ENCODE measurements at regions not wholly inside any gene's neighbourhood (a gene's known extent, or its start where the extent isn't known, plus 50 kb on each side); places are given as distances from the start of the nearest gene placed in this dataset.

- H3K9me3 ChIP-seq (ENCODE audit: control insufficient read depth in 2 of 2, insufficient read depth in 1 of 2, low read length in 1 of 2) = no peaks in the 10 kb centered on the region
- DNase-seq (ENCODE audit: low read depth in 6 of 9, low spot score in 9 of 9) = no peak
- no peak overlapping the region for H3K27ac ChIP-seq (ENCODE audit: low read depth in 1 of 2, low read length in 1 of 2)
- H3K4me3 ChIP-seq (ENCODE audit: low read length in 2 of 2) = no peak overlapping the region
- WGBS = 88% methylated on average over 13 of the region's 13 CpGs
- H3K4me1 ChIP-seq (ENCODE audit: control insufficient read depth in 2 of 2, insufficient read depth in 2 of 2, low read length in 2 of 2) = no peaks in the 10 kb centered on the region
- no peaks in the 10 kb centered on the region for H3K36me3 ChIP-seq (ENCODE audit: control insufficient read depth in 2 of 2, insufficient read depth in 2 of 2, low read length in 1 of 2)
- H3K27me3 ChIP-seq (ENCODE audit: control insufficient read depth in 2 of 2, insufficient read depth in 1 of 2, low read length in 1 of 2) = peaks cover 0 to 2% of the 10 kb centered on the region in 2 donors
Observed at GRCh38 chr16:73356401-73357079, 308.6 kb upstream of the ZFHX3 start.

GRCh38 chr16:73355981-73356380 is 308.1 kb upstream of the ZFHX3 start:
- no peak for DNase-seq (ENCODE audit: low read depth in 6 of 9, low spot score in 9 of 9)
- 96% methylated on average over 10 of the region's 10 CpGs for WGBS
- Histone ChIP-seq H3K4me3 (ENCODE audit: low read length in 2 of 2) (no peak overlapping the region), H3K27ac (ENCODE audit: low read depth in 1 of 2, low read length in 1 of 2) (no peak overlapping the region), H3K36me3 (ENCODE audit: control insufficient read depth in 2 of 2, insufficient read depth in 2 of 2, low read length in 1 of 2) (no peaks in the 10 kb centered on the region), H3K4me1 (ENCODE audit: control insufficient read depth in 2 of 2, insufficient read depth in 2 of 2, low read length in 2 of 2) (no peaks in the 10 kb centered on the region), H3K9me3 (ENCODE audit: control insufficient read depth in 2 of 2, insufficient read depth in 1 of 2, low read length in 1 of 2) (no peaks in the 10 kb centered on the region), H3K27me3 (ENCODE audit: control insufficient read depth in 2 of 2, insufficient read depth in 1 of 2, low read length in 1 of 2) (peaks cover 0 to 2% of the 10 kb centered on the region in 2 donors)

GRCh38 chr16:73354434-73354833 is 306.5 kb upstream of the ZFHX3 start:
- H3K4me1 ChIP-seq (ENCODE audit: control insufficient read depth in 2 of 2, insufficient read depth in 2 of 2, low read length in 2 of 2) = no peaks in the 10 kb centered on the region
- H3K27me3 ChIP-seq (ENCODE audit: control insufficient read depth in 2 of 2, insufficient read depth in 1 of 2, low read length in 1 of 2) = peaks cover 0 to 2% of the 10 kb centered on the region in 2 donors
- no peak overlapping the region for H3K4me3 ChIP-seq (ENCODE audit: low read length in 2 of 2)
- no peak overlapping the region for H3K27ac ChIP-seq (ENCODE audit: low read depth in 1 of 2, low read length in 1 of 2)
- WGBS = 64% methylated on average over 10 of the region's 10 CpGs
- H3K9me3 ChIP-seq (ENCODE audit: control insufficient read depth in 2 of 2, insufficient read depth in 1 of 2, low read length in 1 of 2) = no peaks in the 10 kb centered on the region
- H3K36me3 ChIP-seq (ENCODE audit: control insufficient read depth in 2 of 2, insufficient read depth in 2 of 2, low read length in 1 of 2) = no peaks in the 10 kb centered on the region
- DNase-seq (ENCODE audit: low read depth in 6 of 9, low spot score in 9 of 9) = no peak

GRCh38 chr16:73350707-73351452 is 303.0 kb upstream of the ZFHX3 start:
- Histone ChIP-seq H3K27me3 (ENCODE audit: control insufficient read depth in 2 of 2, insufficient read depth in 1 of 2, low read length in 1 of 2) (peaks cover 0 to 2% of the 10 kb centered on the region in 2 donors), H3K36me3 (ENCODE audit: control insufficient read depth in 2 of 2, insufficient read depth in 2 of 2, low read length in 1 of 2) (no peaks in the 10 kb centered on the region), H3K9me3 (ENCODE audit: control insufficient read depth in 2 of 2, insufficient read depth in 1 of 2, low read length in 1 of 2) (no peaks in the 10 kb centered on the region), H3K4me3 (ENCODE audit: low read length in 2 of 2) (no peak overlapping the region), H3K27ac (ENCODE audit: low read depth in 1 of 2, low read length in 1 of 2) (no peak overlapping the region), H3K4me1 (ENCODE audit: control insufficient read depth in 2 of 2, insufficient read depth in 2 of 2, low read length in 2 of 2) (no peaks in the 10 kb centered on the region)
- WGBS = 95% methylated on average over 18 of the region's 18 CpGs
- DNase-seq (ENCODE audit: low read depth in 6 of 9, low spot score in 9 of 9) = no peak

- no peaks in the 10 kb centered on the region for H3K9me3 ChIP-seq (ENCODE audit: control insufficient read depth in 2 of 2, insufficient read depth in 1 of 2, low read length in 1 of 2)
- no peak for DNase-seq (ENCODE audit: low read depth in 6 of 9, low spot score in 9 of 9)
- no peaks in the 10 kb centered on the region for H3K36me3 ChIP-seq (ENCODE audit: control insufficient read depth in 2 of 2, insufficient read depth in 2 of 2, low read length in 1 of 2)
- no peak overlapping the region for H3K4me3 ChIP-seq (ENCODE audit: low read length in 2 of 2)
- no peaks in the 10 kb centered on the region for H3K4me1 ChIP-seq (ENCODE audit: control insufficient read depth in 2 of 2, insufficient read depth in 2 of 2, low read length in 2 of 2)
- H3K27ac ChIP-seq (ENCODE audit: low read depth in 1 of 2, low read length in 1 of 2) = no peak overlapping the region
- no peaks in the 10 kb centered on the region for H3K27me3 ChIP-seq (ENCODE audit: control insufficient read depth in 2 of 2, insufficient read depth in 1 of 2, low read length in 1 of 2)
- WGBS = 88% methylated on average over 7 of the region's 7 CpGs
Observed at GRCh38 chr16:73347500-73348375, 299.8 kb upstream of the ZFHX3 start.

GRCh38 chr16:73339821-73340220 is 291.9 kb upstream of the ZFHX3 start:
- H3K27me3 ChIP-seq (ENCODE audit: control insufficient read depth in 2 of 2, insufficient read depth in 1 of 2, low read length in 1 of 2) = no peaks in the 10 kb centered on the region
- H3K9me3 ChIP-seq (ENCODE audit: control insufficient read depth in 2 of 2, insufficient read depth in 1 of 2, low read length in 1 of 2) = no peaks in the 10 kb centered on the region
- no peaks in the 10 kb centered on the region for H3K4me1 ChIP-seq (ENCODE audit: control insufficient read depth in 2 of 2, insufficient read depth in 2 of 2, low read length in 2 of 2)
- H3K4me3 ChIP-seq (ENCODE audit: low read length in 2 of 2) = no peak overlapping the region
- no peaks in the 10 kb centered on the region for H3K36me3 ChIP-seq (ENCODE audit: control insufficient read depth in 2 of 2, insufficient read depth in 2 of 2, low read length in 1 of 2)
- DNase-seq (ENCODE audit: low read depth in 6 of 9, low spot score in 9 of 9) = no peak
- no peak overlapping the region for H3K27ac ChIP-seq (ENCODE audit: low read depth in 1 of 2, low read length in 1 of 2)
- 89% methylated on average over 6 of the region's 6 CpGs for WGBS

- Histone ChIP-seq H3K9me3 (ENCODE audit: control insufficient read depth in 2 of 2, insufficient read depth in 1 of 2, low read length in 1 of 2) (no peaks in the 10 kb centered on the region), H3K27me3 (ENCODE audit: control insufficient read depth in 2 of 2, insufficient read depth in 1 of 2, low read length in 1 of 2) (peaks cover 0 to 2% of the 10 kb centered on the region in 2 donors), H3K4me3 (ENCODE audit: low read length in 2 of 2) (no peak overlapping the region), H3K36me3 (ENCODE audit: control insufficient read depth in 2 of 2, insufficient read depth in 2 of 2, low read length in 1 of 2) (no peaks in the 10 kb centered on the region), H3K27ac (ENCODE audit: low read depth in 1 of 2, low read length in 1 of 2) (no peak overlapping the region), H3K4me1 (ENCODE audit: control insufficient read depth in 2 of 2, insufficient read depth in 2 of 2, low read length in 2 of 2) (no peaks in the 10 kb centered on the region)
- WGBS = 89% methylated on average over 11 of the region's 11 CpGs
- DNase-seq (ENCODE audit: low read depth in 6 of 9, low spot score in 9 of 9) = no peak
Observed at GRCh38 chr16:73337373-73338296, 289.7 kb upstream of the ZFHX3 start.

- Histone ChIP-seq H3K9me3 (ENCODE audit: control insufficient read depth in 2 of 2, insufficient read depth in 1 of 2, low read length in 1 of 2) (no peaks in the 10 kb centered on the region), H3K4me3 (ENCODE audit: low read length in 2 of 2) (no peak overlapping the region), H3K4me1 (ENCODE audit: control insufficient read depth in 2 of 2, insufficient read depth in 2 of 2, low read length in 2 of 2) (no peaks in the 10 kb centered on the region), H3K36me3 (ENCODE audit: control insufficient read depth in 2 of 2, insufficient read depth in 2 of 2, low read length in 1 of 2) (no peaks in the 10 kb centered on the region), H3K27me3 (ENCODE audit: control insufficient read depth in 2 of 2, insufficient read depth in 1 of 2, low read length in 1 of 2) (peaks cover 0 to 2% of the 10 kb centered on the region in 2 donors), H3K27ac (ENCODE audit: low read depth in 1 of 2, low read length in 1 of 2) (no peak overlapping the region)
- DNase-seq (ENCODE audit: low read depth in 6 of 9, low spot score in 9 of 9) = no peak
- 91% methylated on average over 16 of the region's 16 CpGs for WGBS
Observed at GRCh38 chr16:73329358-73330286, 281.7 kb upstream of the ZFHX3 start.

Measured in thymus (tissue), 11 donors.